H1 (cell line): ENCODE measurements at regions not wholly inside any gene's neighbourhood (a gene's known extent, or its start where the extent isn't known, plus 50 kb on each side); places are given as distances from the start of the nearest gene placed in this dataset.

ENCODE experiments used
- CHD2 ChIP-seq: IDR thresholded peaks from 2 replicates; pipeline ENCODE4 v1.6.1; 2012; ENCODE audit warnings: low read length, improper control_type of control experiment
- KDM1A ChIP-seq: fragments of 200-600, 300-600 bp; sonication (generic); IDR thresholded peaks from 2 replicates; pipeline ENCODE4 v1.7.1; 2016; ENCODE audit warnings: mild to moderate bottlenecking, low read length, borderline replicate concordance
- SUZ12 ChIP-seq: fragments of 200-600 bp; sonication (generic); IDR thresholded peaks from 2 replicates; pipeline ENCODE4 v1.6.1; 2012; ENCODE audit warnings: mild to moderate bottlenecking, inconsistent platforms, low read length, moderate library complexity, mixed read lengths
- TF ChIP-seq, protein P1 (sequence below): IDR thresholded peaks from 2 replicates; pipeline ENCODE4 v1.6.1; 2012; ENCODE audit warnings: low read length, inconsistent platforms

DNA sequence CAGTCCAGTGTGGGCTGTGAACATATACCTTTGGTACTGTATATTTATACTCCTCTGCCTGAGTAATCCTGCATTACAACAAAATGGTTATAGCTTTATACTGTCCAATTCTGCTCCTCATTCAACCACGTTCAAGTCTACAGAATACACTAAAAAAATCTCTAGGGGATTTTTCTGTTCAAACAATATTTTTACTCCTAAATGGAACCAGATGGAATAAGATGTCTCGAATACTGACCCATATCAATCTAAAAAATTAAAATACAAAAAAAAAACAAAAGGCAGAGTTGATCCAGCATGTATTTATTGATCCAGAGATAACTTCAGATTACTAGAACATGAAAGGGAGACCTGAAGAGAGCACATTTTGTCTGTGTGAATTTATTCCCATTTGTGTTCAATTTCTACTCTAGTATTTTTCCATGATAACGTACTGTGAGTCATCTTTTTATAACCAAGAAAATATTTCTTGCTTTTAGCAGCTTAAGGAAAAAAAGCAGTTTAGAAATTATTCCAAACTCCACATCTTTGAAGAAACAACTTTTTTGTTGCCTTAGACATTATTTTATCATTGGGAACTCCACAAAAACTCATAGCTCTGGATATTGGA lies 910.7 kb downstream of the TBL1XR1 start (continued):
- TF ChIP-seq CHD2: no peak
- TF ChIP-seq KDM1A: no peak
- TF ChIP-seq, protein P1, sequence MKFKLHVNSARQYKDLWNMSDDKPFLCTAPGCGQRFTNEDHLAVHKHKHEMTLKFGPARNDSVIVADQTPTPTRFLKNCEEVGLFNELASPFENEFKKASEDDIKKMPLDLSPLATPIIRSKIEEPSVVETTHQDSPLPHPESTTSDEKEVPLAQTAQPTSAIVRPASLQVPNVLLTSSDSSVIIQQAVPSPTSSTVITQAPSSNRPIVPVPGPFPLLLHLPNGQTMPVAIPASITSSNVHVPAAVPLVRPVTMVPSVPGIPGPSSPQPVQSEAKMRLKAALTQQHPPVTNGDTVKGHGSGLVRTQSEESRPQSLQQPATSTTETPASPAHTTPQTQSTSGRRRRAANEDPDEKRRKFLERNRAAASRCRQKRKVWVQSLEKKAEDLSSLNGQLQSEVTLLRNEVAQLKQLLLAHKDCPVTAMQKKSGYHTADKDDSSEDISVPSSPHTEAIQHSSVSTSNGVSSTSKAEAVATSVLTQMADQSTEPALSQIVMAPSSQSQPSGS: no peak
- no peak for TF ChIP-seq SUZ12
